GM12873 (cell line): ENCODE measurements at regions not wholly inside any gene's neighbourhood (a gene's known extent, or its start where the extent isn't known, plus 50 kb on each side); places are given as distances from the start of the nearest gene placed in this dataset.

ENCODE experiments used
- CTCF ChIP-seq: IDR thresholded peaks from 2 replicates; pipeline ENCODE4 v1.5.1; 2012; ENCODE audit warnings: low read depth, mild to moderate bottlenecking, moderate library complexity, low read length, control low read depth; ENCODE audit not compliant: insufficient read depth; ENCODE audit errors: missing control alignments

- TF ChIP-seq CTCF = no peak
Observed at GRCh38 chr1:232170909-232171308, 459.0 kb downstream of the SIPA1L2 start.

- TF ChIP-seq CTCF = no peak
Observed at GRCh38 chr1:232169436-232169835, 460.5 kb downstream of the SIPA1L2 start.

- no peak for TF ChIP-seq CTCF
Observed at GRCh38 chr1:232168508-232168907, 461.4 kb downstream of the SIPA1L2 start.

- TF ChIP-seq CTCF = no peak
Observed at GRCh38 chr1:232166942-232167341, 463.0 kb downstream of the SIPA1L2 start.

- TF ChIP-seq CTCF = no peak
Observed at GRCh38 chr1:232164078-232164963, 465.6 kb downstream of the SIPA1L2 start.

GRCh38 chr1:232163533-232163932 is 466.4 kb downstream of the SIPA1L2 start:
- TF ChIP-seq CTCF = no peak

- TF ChIP-seq CTCF = no peak
Observed at GRCh38 chr1:232162001-232162400, 467.9 kb downstream of the SIPA1L2 start.
